MM.1S (cell line): ENCODE measurements at regions not wholly inside any gene's neighbourhood (a gene's known extent, or its start where the extent isn't known, plus 50 kb on each side); places are given as distances from the start of the nearest gene placed in this dataset.

Experiments
- CTCF ChIP-seq: fragments of 300-600 bp; sonication (generic); IDR thresholded peaks from 2 replicates; pipeline ENCODE4 v1.5.1; 2016; ENCODE audit warnings: antibody characterized with exemption, low read length, mixed read lengths
- EZH2 ChIP-seq: fragments of 300-600 bp; sonication (generic); optimal IDR thresholded peaks from 2 replicates; pipeline ENCODE3; 2017; ENCODE audit warnings: low read depth, mild to moderate bottlenecking, antibody characterized with exemption, low read length, mixed read lengths
- EZH2phosphoT487 ChIP-seq: fragments of 300-600 bp; sonication (generic); IDR thresholded peaks from 2 replicates; pipeline ENCODE4 v1.6.1; 2018; ENCODE audit warnings: antibody characterized with exemption, low read length

GRCh38 chr1:229943148-229943714, 123.8 kb upstream of the GALNT2 start:
- TF ChIP-seq EZH2phosphoT487: no peak
- no peak for TF ChIP-seq EZH2
- TF ChIP-seq CTCF: no peak
